B cell (primary cell): ENCODE measurements at regions not wholly inside any gene's neighbourhood (a gene's known extent, or its start where the extent isn't known, plus 50 kb on each side); places are given as distances from the start of the nearest gene placed in this dataset.

Experiments
- CTCF ChIP-seq: fragments of 200-600 bp; IDR thresholded peaks from one replicate; pipeline ENCODE4 v1.8.0; 2022; ENCODE audit warnings: antibody characterized with exemption, mild to moderate bottlenecking
- EZH2 ChIP-seq: IDR thresholded peaks from 2 replicates; pipeline ENCODE4 v1.6.1; 2012; ENCODE audit warnings: borderline replicate concordance, low read depth, mild to moderate bottlenecking, moderate library complexity, low read length; ENCODE audit not compliant: insufficient read depth, poor library complexity, severe bottlenecking

- TF ChIP-seq CTCF = no peak
- TF ChIP-seq EZH2 = no peak
Measured at GRCh38 chr3:70433091-70433490, 120.7 kb upstream of the MDFIC2 start.
